Mucosa of descending colon (tissue), 3 donors: ENCODE measurements at regions not wholly inside any gene's neighbourhood (a gene's known extent, or its start where the extent isn't known, plus 50 kb on each side); places are given as distances from the start of the nearest gene placed in this dataset.

ENCODE experiments used
- ATAC-seq: fragments of 200-7000 bp; cut with Tn5 transposase; one replicate; pipeline ENCODE4 v1.9.1; 2020; ENCODE audit warnings: mild to moderate bottlenecking, moderate library complexity
- DNase-seq, 3 donors: peaks; one replicate each; pipeline ENCODE4 v3.0.0-alpha.2; 2020
- H3K36me3 ChIP-seq: fragments of 200-600 bp; one replicate; pipeline ENCODE4 v1.8.0; 2021; ENCODE audit warnings: low read depth, mild to moderate bottlenecking
- H3K4me1 ChIP-seq: fragments of 200-600 bp; one replicate; pipeline ENCODE4 v1.8.0; 2021; ENCODE audit warnings: low read depth, mild to moderate bottlenecking
- H3K4me3 ChIP-seq: fragments of 200-600 bp; one replicate; pipeline ENCODE4 v1.8.0; 2021; ENCODE audit warnings: mild to moderate bottlenecking
- H3K9me3 ChIP-seq: fragments of 200-600 bp; one replicate; pipeline ENCODE4 v1.8.0; 2021; ENCODE audit warnings: mild to moderate bottlenecking
- intact Hi-C, 2 donors: fragments of 100-400 bp; cut with DNase I in 1 of 2; cut with micrococcal nuclease in 1 of 2; formaldehyde crosslinking; loops; one replicate each; pipeline versions ENCODE4 v1.11.0 to v1.11.1; 2022; cut with DNase I, micrococcal nuclease
- TF ChIP-seq, protein P1 (sequence below): fragments of 200-600 bp; IDR thresholded peaks from one replicate; pipeline ENCODE4 v1.8.0; 2022; ENCODE audit warnings: antibody characterized with exemption, mild to moderate bottlenecking
- donor health status: DM: no; HTN: no; CAD: no; lungs with moderate emphysema.
- donor health status: DM: no; HTN: no; CAD: no.
- donor health status: DM: no; HTN: yes; CAD: no.

DNA sequence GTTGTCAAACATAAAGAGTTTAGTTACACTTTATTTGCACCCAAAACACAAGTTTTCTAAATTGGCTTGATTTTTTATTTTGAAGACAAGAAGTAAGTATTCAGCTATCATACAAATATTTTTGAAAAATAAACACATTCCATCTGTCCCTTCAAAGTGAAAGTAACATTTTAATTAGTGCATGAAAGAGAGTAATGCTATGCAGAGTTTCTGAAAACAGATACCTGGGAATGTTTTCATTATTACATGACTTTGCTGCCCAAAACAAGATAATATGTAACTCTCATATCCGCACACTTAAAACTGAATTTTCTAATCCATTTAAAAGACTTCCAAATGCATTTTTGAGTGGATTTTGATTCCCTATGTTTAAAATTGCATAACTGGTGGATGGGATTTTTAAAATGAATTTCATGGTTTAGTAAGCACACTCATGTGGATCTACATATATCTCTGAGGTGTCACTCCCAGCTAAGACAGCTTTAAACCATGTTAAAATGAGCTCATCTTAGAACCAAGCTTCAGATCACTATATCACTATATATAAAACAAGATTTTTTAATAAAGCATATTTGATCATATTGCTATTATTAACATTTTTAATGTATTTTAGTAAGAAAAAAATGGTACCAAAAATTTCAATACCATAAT is 127.5 kb downstream of the ATPSCKMT start:
- Histone ChIP-seq H3K4me3 (no peak overlapping the region), H3K4me1 (no peaks in the 10 kb centered on the region), H3K36me3 (no peaks in the 10 kb centered on the region), H3K9me3 (no peaks in the 10 kb centered on the region)
- no peak for DNase-seq
- ATAC-seq, result no peak
- intact Hi-C loops, result no loop called here
- TF ChIP-seq, protein P1, sequence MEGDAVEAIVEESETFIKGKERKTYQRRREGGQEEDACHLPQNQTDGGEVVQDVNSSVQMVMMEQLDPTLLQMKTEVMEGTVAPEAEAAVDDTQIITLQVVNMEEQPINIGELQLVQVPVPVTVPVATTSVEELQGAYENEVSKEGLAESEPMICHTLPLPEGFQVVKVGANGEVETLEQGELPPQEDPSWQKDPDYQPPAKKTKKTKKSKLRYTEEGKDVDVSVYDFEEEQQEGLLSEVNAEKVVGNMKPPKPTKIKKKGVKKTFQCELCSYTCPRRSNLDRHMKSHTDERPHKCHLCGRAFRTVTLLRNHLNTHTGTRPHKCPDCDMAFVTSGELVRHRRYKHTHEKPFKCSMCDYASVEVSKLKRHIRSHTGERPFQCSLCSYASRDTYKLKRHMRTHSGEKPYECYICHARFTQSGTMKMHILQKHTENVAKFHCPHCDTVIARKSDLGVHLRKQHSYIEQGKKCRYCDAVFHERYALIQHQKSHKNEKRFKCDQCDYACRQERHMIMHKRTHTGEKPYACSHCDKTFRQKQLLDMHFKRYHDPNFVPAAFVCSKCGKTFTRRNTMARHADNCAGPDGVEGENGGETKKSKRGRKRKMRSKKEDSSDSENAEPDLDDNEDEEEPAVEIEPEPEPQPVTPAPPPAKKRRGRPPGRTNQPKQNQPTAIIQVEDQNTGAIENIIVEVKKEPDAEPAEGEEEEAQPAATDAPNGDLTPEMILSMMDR, result no peak

DNA sequence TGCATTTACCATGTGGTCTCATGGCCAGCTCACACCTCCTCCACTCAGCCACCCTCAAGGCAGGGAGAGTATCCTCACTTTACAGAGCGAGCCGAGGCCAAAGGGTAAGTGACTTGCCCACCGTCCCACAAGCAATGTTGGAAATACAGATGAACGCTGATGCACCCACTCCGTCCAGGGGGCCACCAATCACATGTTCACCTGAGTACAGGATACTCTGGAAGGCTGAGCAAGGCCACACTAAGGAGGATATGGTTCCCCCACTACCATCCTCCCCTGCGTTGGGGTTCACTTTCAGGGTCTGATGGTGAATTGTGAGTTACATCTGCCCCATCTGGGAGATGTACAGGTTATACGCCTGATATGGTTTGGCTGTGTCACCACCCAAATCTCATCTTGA is 128.8 kb downstream of the ATPSCKMT start:
- H3K9me3 ChIP-seq, result no peaks in the 10 kb centered on the region
- TF ChIP-seq, protein P1, result no peak
- H3K4me1 ChIP-seq, result no peaks in the 10 kb centered on the region
- intact Hi-C loops, result no loop called here
- DNase-seq (no peak), ATAC-seq (no peak)
- no peaks in the 10 kb centered on the region for H3K36me3 ChIP-seq
- no peak overlapping the region for H3K4me3 ChIP-seq

DNA sequence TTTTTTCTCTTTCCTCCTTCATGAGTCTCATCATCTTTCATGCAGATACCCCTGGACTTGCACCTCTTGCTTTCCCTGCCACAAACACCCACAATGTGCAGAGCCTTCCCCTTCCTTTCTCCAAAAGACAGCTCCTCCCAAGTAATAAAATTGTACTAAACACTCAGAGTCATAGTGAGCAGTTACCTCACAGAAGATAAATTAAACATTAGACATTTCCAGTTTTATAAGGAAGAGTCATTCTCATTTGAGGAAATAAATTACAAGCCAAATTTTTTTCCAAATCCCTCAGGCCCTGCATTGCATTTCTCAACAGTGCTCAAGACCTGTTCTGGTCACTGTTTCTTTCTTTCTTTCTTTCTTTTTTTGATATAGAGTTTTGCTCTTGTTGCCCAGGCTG is 131.5 kb downstream of the ATPSCKMT start:
- intact Hi-C loops, result no loop called here
- no peak for DNase-seq
- Histone ChIP-seq H3K4me3 (no peak overlapping the region), H3K4me1 (no peaks in the 10 kb centered on the region), H3K9me3 (no peaks in the 10 kb centered on the region), H3K36me3 (no peaks in the 10 kb centered on the region)
- TF ChIP-seq, protein P1, result no peak
- ATAC-seq, result no peak

DNA sequence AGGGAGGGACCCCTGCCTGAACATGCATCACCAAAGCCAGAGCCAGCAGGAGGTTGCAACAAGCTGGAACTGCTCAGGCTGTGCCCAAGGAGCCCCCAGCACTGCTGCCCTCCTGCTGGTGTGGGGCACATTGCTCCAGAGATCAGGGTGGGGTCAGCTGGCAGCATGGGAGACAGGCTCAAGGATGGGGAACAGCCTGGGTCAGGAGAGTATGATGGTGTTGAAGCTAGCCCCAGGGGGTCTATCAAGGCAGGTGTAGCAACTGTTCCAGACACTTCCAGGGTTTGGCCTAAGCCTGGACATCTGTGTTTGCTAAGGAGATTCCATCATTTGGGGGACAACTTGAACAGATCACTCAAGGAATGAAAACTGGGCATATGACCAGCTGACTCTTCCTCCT is 133.1 kb downstream of the ATPSCKMT start:
- Histone ChIP-seq H3K4me3 (no peak overlapping the region), H3K9me3 (no peaks in the 10 kb centered on the region), H3K4me1 (no peaks in the 10 kb centered on the region), H3K36me3 (no peaks in the 10 kb centered on the region)
- ATAC-seq, result no peak
- no peak for DNase-seq
- intact Hi-C loops, result no loop called here
- TF ChIP-seq, protein P1, result no peak

DNA sequence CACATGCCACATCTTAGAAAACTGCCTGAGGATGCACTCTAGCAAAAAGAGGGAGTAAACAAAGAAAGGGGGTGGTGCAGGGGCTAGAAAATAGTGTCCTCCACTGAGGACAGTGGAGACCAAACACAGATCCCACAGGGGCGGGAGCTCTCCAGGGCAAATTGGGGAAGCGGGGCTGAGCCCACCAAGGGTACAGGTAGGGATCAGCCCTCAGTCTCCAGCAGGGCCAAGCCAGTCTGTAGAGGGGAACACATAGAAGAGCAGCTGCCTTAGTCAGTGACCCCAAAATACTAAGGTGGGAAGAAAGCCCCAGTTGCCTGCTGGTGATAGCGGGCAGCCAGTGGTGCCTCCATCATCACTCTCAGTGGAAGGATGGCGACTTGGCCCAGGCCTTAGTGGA is 134.0 kb downstream of the ATPSCKMT start:
- Histone ChIP-seq H3K36me3 (no peaks in the 10 kb centered on the region), H3K4me3 (no peak overlapping the region), H3K4me1 (no peaks in the 10 kb centered on the region), H3K9me3 (no peaks in the 10 kb centered on the region)
- intact Hi-C loops, result no loop called here
- ATAC-seq, result no peak
- TF ChIP-seq, protein P1, result no peak
- DNase-seq, result no peak

DNA sequence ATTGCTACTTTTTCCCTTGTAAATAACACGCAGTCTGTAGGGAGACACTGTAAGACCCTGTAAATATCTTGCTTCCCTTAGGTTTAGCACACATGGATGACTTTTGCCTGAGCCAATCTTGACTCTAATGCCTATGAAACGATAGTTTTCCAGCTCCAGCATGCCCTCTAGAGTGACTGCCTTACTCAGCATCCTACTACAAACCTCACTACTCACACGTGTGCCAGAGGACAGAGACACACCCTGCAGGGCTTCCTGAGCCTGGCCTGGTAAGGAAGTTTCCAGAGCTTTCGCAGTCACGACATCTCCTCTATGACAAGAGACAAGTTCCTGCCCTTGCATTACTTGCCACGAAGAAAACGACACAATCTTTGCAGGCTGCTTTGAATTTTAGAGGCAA is 138.1 kb downstream of the ATPSCKMT start:
- Histone ChIP-seq H3K4me1 (no peaks in the 10 kb centered on the region), H3K36me3 (no peaks in the 10 kb centered on the region), H3K9me3 (no peaks in the 10 kb centered on the region), H3K4me3 (no peak overlapping the region)
- intact Hi-C loops, result no loop called here
- ATAC-seq (peak; percentile 82), DNase-seq (peak in 1 of 3 donors; percentile 32)
- TF ChIP-seq, protein P1, result no peak
